Ramos (cell line): ENCODE measurements at regions not wholly inside any gene's neighbourhood (a gene's known extent, or its start where the extent isn't known, plus 50 kb on each side); places are given as distances from the start of the nearest gene placed in this dataset.

Experiments
- in situ Hi-C: fragments of 300-500 bp; cut with MboI; formaldehyde crosslinking; loops from one replicate; pipeline ENCODE4 v1.14.3; 2022; ENCODE audit warnings: low sequenced_read_pairs; ENCODE audit not compliant: unreplicated experiment

- in situ Hi-C loops: no loop called here
Observed at GRCh38 chr2:62447411-62447810, 58.6 kb downstream of the TMEM17 start.

- in situ Hi-C loops: no loop called here
Observed at GRCh38 chr2:62446491-62446890, 59.5 kb downstream of the TMEM17 start.

- in situ Hi-C loops: no loop called here
Observed at GRCh38 chr2:62443886-62444285, 62.1 kb downstream of the TMEM17 start.

- in situ Hi-C loops: no loop called here
Observed at GRCh38 chr2:62443471-62443870, 62.5 kb downstream of the TMEM17 start.

- in situ Hi-C loops: no loop called here
Observed at GRCh38 chr2:62441824-62442223, 64.2 kb downstream of the TMEM17 start.

GRCh38 chr2:62441421-62441820 is 64.6 kb downstream of the TMEM17 start:
- in situ Hi-C loops: no loop called here

GRCh38 chr2:62440281-62440946 is 65.6 kb downstream of the TMEM17 start:
- in situ Hi-C loops: no loop called here

- in situ Hi-C loops: no loop called here
Observed at GRCh38 chr2:62439425-62439824, 66.6 kb downstream of the TMEM17 start.

GRCh38 chr2:62437785-62438184 is 68.2 kb downstream of the TMEM17 start:
- in situ Hi-C loops: no loop called here

- in situ Hi-C loops: no loop called here
Observed at GRCh38 chr2:62435720-62436119, 70.3 kb downstream of the TMEM17 start.

- in situ Hi-C loops: no loop called here
Observed at GRCh38 chr2:62432407-62432806, 73.6 kb downstream of the TMEM17 start.

- in situ Hi-C loops: no loop called here
Observed at GRCh38 chr2:62431512-62431911, 74.5 kb downstream of the TMEM17 start.

- in situ Hi-C loops: no loop called here
Observed at GRCh38 chr2:62430146-62430545, 75.8 kb downstream of the TMEM17 start.

- in situ Hi-C loops: no loop called here
Observed at GRCh38 chr2:62427146-62427545, 78.8 kb downstream of the TMEM17 start.

GRCh38 chr2:62426154-62426912 is 79.7 kb downstream of the TMEM17 start:
- in situ Hi-C loops: no loop called here

GRCh38 chr2:62425684-62426083 is 80.3 kb downstream of the TMEM17 start:
- in situ Hi-C loops: no loop called here

GRCh38 chr2:62424899-62425298 is 81.1 kb downstream of the TMEM17 start:
- in situ Hi-C loops: no loop called here

GRCh38 chr2:62423883-62424458 is 82.0 kb downstream of the TMEM17 start:
- in situ Hi-C loops: no loop called here

GRCh38 chr2:62423235-62423634 is 82.8 kb downstream of the TMEM17 start:
- in situ Hi-C loops: no loop called here

- in situ Hi-C loops: loop anchor here (5.0 kb wide), 1 partner anchor 428 kb away; no protein-coding TSS in a partner anchor
Observed at GRCh38 chr2:62415518-62415917, 90.5 kb downstream of the TMEM17 start.

GRCh38 chr2:62415019-62415431 is 91.0 kb downstream of the TMEM17 start:
- in situ Hi-C loops: loop anchor here (5.0 kb wide), 1 partner anchor 428 kb away; no protein-coding TSS in a partner anchor
